A673 (cell line): ENCODE measurements at regions not wholly inside any gene's neighbourhood (a gene's known extent, or its start where the extent isn't known, plus 50 kb on each side); places are given as distances from the start of the nearest gene placed in this dataset.

Experiments used
- CTCF ChIP-seq: fragments of 300-800, 200-600 bp; sonication (generic); conservative IDR thresholded peaks from 2 replicates; pipeline ENCODE4 v1.5.1; 2017; ENCODE audit warnings: low read depth, mild to moderate bottlenecking, antibody characterized with exemption, low read length, moderate library complexity, mixed read lengths
- EZH2 ChIP-seq: fragments of 200-600 bp; sonication (generic); IDR thresholded peaks from 2 replicates; pipeline ENCODE4 v1.6.1; 2017; ENCODE audit warnings: borderline replicate concordance, low read depth, mild to moderate bottlenecking, mixed read lengths, antibody characterized with exemption, low read length; ENCODE audit not compliant: poor library complexity, severe bottlenecking

- TF ChIP-seq CTCF: no peak
- TF ChIP-seq EZH2: no peak
These were observed 716.5 kb upstream of the LRATD1 start for GRCh38 chr2:13916066-13916465.
